Uterus (tissue), 2 donors: ENCODE measurements at regions not wholly inside any gene's neighbourhood (a gene's known extent, or its start where the extent isn't known, plus 50 kb on each side); places are given as distances from the start of the nearest gene placed in this dataset.

Source experiments
- CTCF ChIP-seq, 4 experiments: fragments of 200-600 bp in 2 of 4; fragments of 450-650 bp in 2 of 4; sonication (generic) in 2 of 4; IDR thresholded peaks; one replicate each; pipeline ENCODE4 v1.5.1; 2016 to 2019; ENCODE audit warnings: antibody characterized with exemption in 4 of 4, mild to moderate bottlenecking in 2 of 4, moderate library complexity in 1 of 4
- POLR2A ChIP-seq, 2 donors: fragments of 450-650 bp; IDR thresholded peaks; one replicate each; pipeline ENCODE4 v1.6.1; 2016; ENCODE audit warnings: antibody characterized with exemption in 2 of 2, mild to moderate bottlenecking in 1 of 2, moderate library complexity in 1 of 2

GRCh38 chr2:83596592-83597282, 862.3 kb downstream of the SUCLG1 start:
- TF ChIP-seq POLR2A (IDR thresholded peaks at IDR 0.05) (no peak), CTCF (IDR thresholded peaks at IDR 0.05) (no peak)
